GM23338 (cell line): ENCODE measurements at regions not wholly inside any gene's neighbourhood (a gene's known extent, or its start where the extent isn't known, plus 50 kb on each side); places are given as distances from the start of the nearest gene placed in this dataset.

Experiments
- ATAC-seq: fragments of 200-7000 bp; cut with Tn5 transposase; 3 replicates; pipeline ENCODE4 v1.9.1; 2020
- DNase-seq: peaks from one replicate; pipeline ENCODE4 v3.0.0-alpha.2; 2015; ENCODE audit warnings: low spot score
- H2AFZ ChIP-seq: fragments of 200-600 bp; sonication (generic); 2 replicates; pipeline ENCODE4 v1.8.0; 2016; ENCODE audit warnings: antibody characterized with exemption, mild to moderate bottlenecking, moderate library complexity
- H3F3A ChIP-seq: fragments of 200-600 bp; sonication (generic); replicated peaks from 2 replicates; pipeline ENCODE4 v1.8.0; 2017; ENCODE audit warnings: antibody characterized with exemption, mixed run types, low read depth
- H3K27ac ChIP-seq: fragments of 200-600 bp; sonication (generic); 2 replicates; pipeline ENCODE4 v1.6.1; 2016; ENCODE audit warnings: low read depth
- H3K27me3 ChIP-seq: fragments of 200-600 bp; sonication (generic); 2 replicates; pipeline ENCODE4 v1.8.0; 2016; ENCODE audit warnings: mild to moderate bottlenecking, mixed run types, moderate library complexity; ENCODE audit not compliant: insufficient read depth
- H3K36me3 ChIP-seq: fragments of 200-600 bp; sonication (generic); 2 replicates; pipeline ENCODE4 v1.8.0; 2016; ENCODE audit warnings: mild to moderate bottlenecking; ENCODE audit not compliant: insufficient read depth
- H3K4me1 ChIP-seq: fragments of 200-600 bp; sonication (generic); 2 replicates; pipeline ENCODE4 v1.8.0; 2016; ENCODE audit warnings: mild to moderate bottlenecking, moderate library complexity; ENCODE audit not compliant: insufficient read depth
- H3K4me2 ChIP-seq: fragments of 200-600 bp; sonication (generic); 2 replicates; pipeline ENCODE4 v1.7.1; 2017; ENCODE audit warnings: mixed run types
- H3K4me3 ChIP-seq: fragments of 200-600 bp; sonication (generic); 2 replicates; pipeline ENCODE4 v1.6.1; 2016; ENCODE audit warnings: mixed run types
- H3K79me2 ChIP-seq: fragments of 200-600 bp; sonication (generic); replicated peaks from 2 replicates; pipeline ENCODE4 v1.8.0; 2017; ENCODE audit warnings: mild to moderate bottlenecking; ENCODE audit not compliant: insufficient read depth
- H3K9me2 ChIP-seq: fragments of 200-600 bp; sonication (generic); 2 replicates; pipeline ENCODE4 v1.8.0; 2017; ENCODE audit not compliant: insufficient read depth
- H4K20me1 ChIP-seq: fragments of 200-600 bp; sonication (generic); replicated peaks from 2 replicates; pipeline ENCODE4 v1.8.0; 2017; ENCODE audit warnings: mild to moderate bottlenecking; ENCODE audit not compliant: insufficient read depth
- H3K27ac Mint-ChIP-seq: 2 replicates; pipeline ENCODE4 v1.8.0; 2020; ENCODE audit warnings: inconsistent platforms, mild to moderate bottlenecking, moderate library complexity, mixed read lengths
- H3K27me3 Mint-ChIP-seq: 3 replicates; pipeline ENCODE4 v1.8.0; 2022; ENCODE audit warnings: low read depth, mild to moderate bottlenecking, moderate library complexity, mixed read lengths, inconsistent platforms; ENCODE audit not compliant: insufficient read depth, poor library complexity
- H3K36me3 Mint-ChIP-seq: 3 replicates; pipeline ENCODE4 v1.8.0; 2021; ENCODE audit warnings: low read depth, mild to moderate bottlenecking, inconsistent platforms, moderate library complexity, mixed read lengths
- H3K4me1 Mint-ChIP-seq: 3 replicates; pipeline ENCODE4 v1.8.0; 2020; ENCODE audit warnings: mild to moderate bottlenecking, inconsistent platforms, mixed read lengths
- H3K4me3 Mint-ChIP-seq: 3 replicates; pipeline ENCODE4 v1.8.0; 2021; ENCODE audit warnings: moderate library complexity, mild to moderate bottlenecking, inconsistent platforms, mixed read lengths
- H3K9me3 Mint-ChIP-seq: 3 replicates; pipeline ENCODE4 v1.8.0; 2020; ENCODE audit warnings: moderate library complexity, mild to moderate bottlenecking, inconsistent platforms, mixed read lengths
- CREB1 ChIP-seq: fragments of 250-450 bp; sonication (Bioruptor Pico); IDR thresholded peaks from 2 replicates; pipeline ENCODE4 v1.5.0; 2020; ENCODE audit warnings: low read depth, mild to moderate bottlenecking, moderate library complexity
- EZH2 ChIP-seq: fragments of 200-600 bp; sonication (generic); IDR thresholded peaks from one replicate; pipeline ENCODE4 v1.8.0; 2017; ENCODE audit warnings: antibody characterized with exemption, mild to moderate bottlenecking, low read depth; ENCODE audit not compliant: unreplicated experiment
- EZH2phosphoT487 ChIP-seq: fragments of 200-600 bp; sonication (generic); IDR thresholded peaks from one replicate; pipeline ENCODE4 v1.8.1; 2018; ENCODE audit warnings: antibody characterized with exemption; ENCODE audit not compliant: unreplicated experiment
- NANOG ChIP-seq: IDR thresholded peaks from 2 replicates; pipeline ENCODE4 v1.6.1; 2016; ENCODE audit warnings: antibody characterized with exemption, borderline replicate concordance
- ZNF331 ChIP-seq: fragments of 250-450 bp; sonication (Bioruptor Pico); IDR thresholded peaks from 2 replicates; pipeline ENCODE4 v1.5.0; 2020; ENCODE audit warnings: low read depth, mild to moderate bottlenecking, moderate library complexity
- TF ChIP-seq, protein P1 (sequence below): IDR thresholded peaks from 2 replicates; pipeline ENCODE4 v1.6.1; 2016; ENCODE audit warnings: antibody characterized with exemption
- TF ChIP-seq, protein P2 (sequence below): IDR thresholded peaks from one replicate; pipeline ENCODE4 v1.6.1; 2018; ENCODE audit warnings: antibody characterized with exemption; ENCODE audit not compliant: unreplicated experiment

DNA sequence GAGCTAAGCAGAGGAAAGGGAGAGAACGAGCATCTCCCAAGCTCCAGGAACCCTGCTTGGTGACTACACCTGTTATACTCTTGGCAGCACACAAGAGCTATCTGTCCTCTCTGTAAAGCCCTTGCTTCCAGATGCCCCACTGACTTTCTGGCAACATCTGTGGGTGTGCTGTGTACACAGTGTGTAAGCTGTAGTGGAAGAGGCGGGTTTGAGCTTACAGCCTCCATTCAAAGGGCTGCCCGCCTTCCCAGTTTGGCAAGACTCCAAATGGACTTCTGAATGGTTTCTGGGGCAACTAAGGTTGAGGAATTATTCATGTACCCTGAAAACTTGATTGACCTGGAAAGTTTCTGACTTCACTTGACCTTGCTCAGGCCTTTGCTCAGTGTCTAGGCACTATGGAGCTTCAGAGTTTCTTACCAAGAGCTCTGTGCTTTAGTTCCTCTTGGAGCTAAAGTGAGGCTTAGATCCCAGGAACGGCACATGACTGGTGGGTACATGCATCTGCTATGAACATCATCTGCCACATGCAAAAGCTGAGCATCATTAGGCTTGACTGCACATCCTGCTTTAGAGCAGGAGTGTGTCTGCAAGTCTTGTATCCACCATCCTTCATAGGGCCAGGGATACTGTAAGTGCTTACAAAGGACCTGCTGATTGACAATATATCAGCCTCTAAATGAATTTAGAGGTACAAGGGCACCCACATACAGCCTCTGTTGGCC is 290.9 kb upstream of the SIX2 start (continued):
- no peak for TF ChIP-seq CREB1
- no peak for TF ChIP-seq NANOG
- TF ChIP-seq, protein P1, sequence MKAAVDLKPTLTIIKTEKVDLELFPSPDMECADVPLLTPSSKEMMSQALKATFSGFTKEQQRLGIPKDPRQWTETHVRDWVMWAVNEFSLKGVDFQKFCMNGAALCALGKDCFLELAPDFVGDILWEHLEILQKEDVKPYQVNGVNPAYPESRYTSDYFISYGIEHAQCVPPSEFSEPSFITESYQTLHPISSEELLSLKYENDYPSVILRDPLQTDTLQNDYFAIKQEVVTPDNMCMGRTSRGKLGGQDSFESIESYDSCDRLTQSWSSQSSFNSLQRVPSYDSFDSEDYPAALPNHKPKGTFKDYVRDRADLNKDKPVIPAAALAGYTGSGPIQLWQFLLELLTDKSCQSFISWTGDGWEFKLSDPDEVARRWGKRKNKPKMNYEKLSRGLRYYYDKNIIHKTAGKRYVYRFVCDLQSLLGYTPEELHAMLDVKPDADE: no peak
- TF ChIP-seq, protein P2, sequence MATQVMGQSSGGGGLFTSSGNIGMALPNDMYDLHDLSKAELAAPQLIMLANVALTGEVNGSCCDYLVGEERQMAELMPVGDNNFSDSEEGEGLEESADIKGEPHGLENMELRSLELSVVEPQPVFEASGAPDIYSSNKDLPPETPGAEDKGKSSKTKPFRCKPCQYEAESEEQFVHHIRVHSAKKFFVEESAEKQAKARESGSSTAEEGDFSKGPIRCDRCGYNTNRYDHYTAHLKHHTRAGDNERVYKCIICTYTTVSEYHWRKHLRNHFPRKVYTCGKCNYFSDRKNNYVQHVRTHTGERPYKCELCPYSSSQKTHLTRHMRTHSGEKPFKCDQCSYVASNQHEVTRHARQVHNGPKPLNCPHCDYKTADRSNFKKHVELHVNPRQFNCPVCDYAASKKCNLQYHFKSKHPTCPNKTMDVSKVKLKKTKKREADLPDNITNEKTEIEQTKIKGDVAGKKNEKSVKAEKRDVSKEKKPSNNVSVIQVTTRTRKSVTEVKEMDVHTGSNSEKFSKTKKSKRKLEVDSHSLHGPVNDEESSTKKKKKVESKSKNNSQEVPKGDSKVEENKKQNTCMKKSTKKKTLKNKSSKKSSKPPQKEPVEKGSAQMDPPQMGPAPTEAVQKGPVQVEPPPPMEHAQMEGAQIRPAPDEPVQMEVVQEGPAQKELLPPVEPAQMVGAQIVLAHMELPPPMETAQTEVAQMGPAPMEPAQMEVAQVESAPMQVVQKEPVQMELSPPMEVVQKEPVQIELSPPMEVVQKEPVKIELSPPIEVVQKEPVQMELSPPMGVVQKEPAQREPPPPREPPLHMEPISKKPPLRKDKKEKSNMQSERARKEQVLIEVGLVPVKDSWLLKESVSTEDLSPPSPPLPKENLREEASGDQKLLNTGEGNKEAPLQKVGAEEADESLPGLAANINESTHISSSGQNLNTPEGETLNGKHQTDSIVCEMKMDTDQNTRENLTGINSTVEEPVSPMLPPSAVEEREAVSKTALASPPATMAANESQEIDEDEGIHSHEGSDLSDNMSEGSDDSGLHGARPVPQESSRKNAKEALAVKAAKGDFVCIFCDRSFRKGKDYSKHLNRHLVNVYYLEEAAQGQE: no peak

DNA sequence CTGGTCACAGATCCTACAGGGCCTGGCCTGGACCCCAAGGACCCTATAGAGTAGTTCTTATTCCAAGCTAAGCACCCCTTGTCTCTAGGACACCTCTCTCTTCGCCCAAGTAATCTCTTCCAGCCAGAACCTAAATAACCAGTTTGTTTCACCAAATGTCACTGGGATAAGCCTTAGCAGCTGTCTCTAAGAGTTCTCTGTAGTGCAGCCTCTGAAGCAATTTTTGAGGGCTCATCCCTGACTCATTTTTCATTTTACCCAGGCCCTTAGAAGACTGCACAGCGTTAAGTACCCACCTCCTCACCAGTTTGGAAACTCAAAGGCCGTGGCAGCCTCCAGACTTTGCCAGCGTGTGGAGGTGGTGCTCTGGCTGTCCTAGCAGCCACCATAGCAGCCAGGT is 290.1 kb upstream of the SIX2 start:
- Mint-ChIP-seq H3K27me3 (peaks cover 7% of the 10 kb centered on the region), H3K9me3 (no peaks in the 10 kb centered on the region), H3K36me3 (no peaks in the 10 kb centered on the region; the same call in 2 of the 3 replicates), H3K4me1 (peaks cover 5% of the 10 kb centered on the region), H3K27ac (no peak overlapping the region), H3K4me3 (no peak overlapping the region)
- Histone ChIP-seq H3K36me3 (no peaks in the 10 kb centered on the region), H3K27me3 (no peaks in the 10 kb centered on the region), H3K79me2 (no peaks in the 10 kb centered on the region), H3K4me2 (no peak overlapping the region), H4K20me1 (no peaks in the 10 kb centered on the region), H3K9me2 (0 out of 2 replicates have a peak, but pooled peaks cover 7% of the 10 kb centered on the region), H3K4me3 (no peak overlapping the region), H3K4me1 (no peaks in the 10 kb centered on the region), H3F3A (no peaks in the 10 kb centered on the region), H2AFZ (no peak overlapping the region), H3K27ac (no peak overlapping the region)
- TF ChIP-seq, protein P1: no peak
- no peak for TF ChIP-seq EZH2phosphoT487
- no peak for TF ChIP-seq ZNF331 (CRISPR knock-in tag)
- TF ChIP-seq EZH2: no peak
- no peak for ATAC-seq
- no peak for DNase-seq
